ENCODE measurements at regions not wholly inside any gene's neighbourhood (a gene's known extent, or its start where the extent isn't known, plus 50 kb on each side); places are given as distances from the start of the nearest gene placed in this dataset.

DNA sequence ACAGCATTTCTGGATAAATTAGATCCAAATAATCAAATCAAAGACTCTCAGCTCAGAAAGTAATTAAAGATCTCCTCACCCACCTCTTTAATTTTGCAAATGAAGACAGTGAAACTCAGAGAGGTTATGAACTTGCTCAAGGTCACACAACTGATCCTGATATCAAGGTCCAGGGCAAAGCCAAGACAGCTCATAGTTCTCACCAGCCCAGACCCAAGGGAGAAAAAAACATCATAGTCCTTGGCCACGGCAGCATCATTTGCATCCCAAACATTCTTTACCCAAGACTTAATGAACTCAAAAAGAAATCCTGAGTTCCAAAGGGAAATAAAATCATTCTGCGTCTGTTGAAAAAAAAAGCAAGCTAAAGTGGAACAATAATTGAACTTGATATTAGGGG lies 112.1 kb downstream of the DAD1 start:
- no peak for TF ChIP-seq EZH2 (IDR thresholded peaks at IDR 0.05; ENCODE audit: low read length)
- TF ChIP-seq, protein P1, sequence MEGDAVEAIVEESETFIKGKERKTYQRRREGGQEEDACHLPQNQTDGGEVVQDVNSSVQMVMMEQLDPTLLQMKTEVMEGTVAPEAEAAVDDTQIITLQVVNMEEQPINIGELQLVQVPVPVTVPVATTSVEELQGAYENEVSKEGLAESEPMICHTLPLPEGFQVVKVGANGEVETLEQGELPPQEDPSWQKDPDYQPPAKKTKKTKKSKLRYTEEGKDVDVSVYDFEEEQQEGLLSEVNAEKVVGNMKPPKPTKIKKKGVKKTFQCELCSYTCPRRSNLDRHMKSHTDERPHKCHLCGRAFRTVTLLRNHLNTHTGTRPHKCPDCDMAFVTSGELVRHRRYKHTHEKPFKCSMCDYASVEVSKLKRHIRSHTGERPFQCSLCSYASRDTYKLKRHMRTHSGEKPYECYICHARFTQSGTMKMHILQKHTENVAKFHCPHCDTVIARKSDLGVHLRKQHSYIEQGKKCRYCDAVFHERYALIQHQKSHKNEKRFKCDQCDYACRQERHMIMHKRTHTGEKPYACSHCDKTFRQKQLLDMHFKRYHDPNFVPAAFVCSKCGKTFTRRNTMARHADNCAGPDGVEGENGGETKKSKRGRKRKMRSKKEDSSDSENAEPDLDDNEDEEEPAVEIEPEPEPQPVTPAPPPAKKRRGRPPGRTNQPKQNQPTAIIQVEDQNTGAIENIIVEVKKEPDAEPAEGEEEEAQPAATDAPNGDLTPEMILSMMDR (optimal IDR thresholded peaks at IDR 0.05 in 1 of 3, IDR thresholded peaks at IDR 0.05 in 1 of 3, conservative IDR thresholded peaks at IDR 0.05 in 1 of 3; ENCODE audit: extremely low read depth in 1 of 3, insufficient read depth in 2 of 3, low read length in 3 of 3), result no peak
- Histone ChIP-seq H3K36me3 (ENCODE audit: control insufficient read depth in 2 of 2, extremely low read depth in 1 of 2, insufficient read depth in 2 of 2, low read length in 2 of 2) (no peaks in the 10 kb centered on the region), H3K9me1 (ENCODE audit: control insufficient read depth, extremely low read depth, insufficient read depth, low read length) (no peaks in the 10 kb centered on the region), H4K20me1 (ENCODE audit: control insufficient read depth, extremely low read depth, insufficient read depth, low read length) (no peaks in the 10 kb centered on the region), H3K4me3 (ENCODE audit: control insufficient read depth in 2 of 3, extremely low read depth in 1 of 3, insufficient read depth in 2 of 3, low read depth in 1 of 3, low read length in 3 of 3) (no peak overlapping the region), H3K27me3 (ENCODE audit: control insufficient read depth, extremely low read depth, insufficient read depth, low read length) (peaks cover 3% of the 10 kb centered on the region), H3K4me2 (ENCODE audit: control insufficient read depth, extremely low read depth, insufficient read depth, low read depth, low read length) (no peak overlapping the region), H3K4me1 (ENCODE audit: control insufficient read depth, extremely low read depth, insufficient read depth, low read length) (peaks cover 3% of the 10 kb centered on the region), H3K9me3 (ENCODE audit: control insufficient read depth, low read depth, low read length) (no peaks in the 10 kb centered on the region), H2AFZ (ENCODE audit: control insufficient read depth, low read length) (no peak overlapping the region), H3K79me2 (ENCODE audit: control insufficient read depth, insufficient read depth, low read length) (no peaks in the 10 kb centered on the region), H3K27ac (ENCODE audit: control insufficient read depth, insufficient read depth, low read length) (no peak overlapping the region), H3K9ac (ENCODE audit: control insufficient read depth, extremely low read depth, insufficient read depth, low read length) (no peak overlapping the region)
- dilution Hi-C loops (cut with MboI; ENCODE audit: extremely low pct_ligation_motif_present, low sequenced_read_pairs), result no loop called here
- DNase-seq (ENCODE audit: low read depth, low spot score) (no peak), FAIRE-seq (no peak)

DNA sequence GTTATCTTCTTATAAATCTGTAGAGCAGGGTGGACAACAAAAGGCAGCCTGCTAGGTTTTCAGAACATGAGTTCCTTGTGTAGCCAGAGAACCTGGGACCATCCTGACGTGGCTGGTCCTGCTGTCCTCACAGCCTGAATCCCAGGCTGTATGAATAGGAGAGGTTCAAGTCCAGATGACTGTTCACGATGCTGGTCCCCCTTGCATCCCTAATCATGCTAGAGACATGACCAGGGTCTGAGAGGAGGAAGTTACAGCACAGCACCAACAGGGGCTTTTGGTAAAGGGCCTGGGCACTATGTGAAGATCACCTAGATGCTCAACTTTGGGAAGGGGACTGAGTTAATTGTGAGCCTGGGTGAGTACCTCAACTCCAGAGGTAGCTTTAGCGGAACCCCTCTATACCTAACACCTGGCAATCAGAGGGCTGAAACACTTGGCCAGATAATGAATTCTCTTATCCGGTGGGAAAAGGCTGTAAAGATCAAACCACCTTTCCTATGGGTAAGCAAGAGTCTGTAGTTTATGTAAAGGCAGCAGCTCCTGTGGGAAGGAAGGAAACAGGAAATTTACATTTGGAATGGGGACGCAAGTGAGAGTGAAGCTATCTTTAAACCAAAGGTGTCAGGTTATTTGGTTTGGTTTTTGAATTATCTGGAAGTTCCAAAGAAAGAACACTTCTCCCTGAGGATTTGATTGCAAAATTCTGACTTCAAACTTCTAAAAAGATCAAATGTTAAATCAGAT lies 112.8 kb downstream of the DAD1 start:
- TF ChIP-seq, protein P1 (optimal IDR thresholded peaks at IDR 0.05 in 1 of 3, IDR thresholded peaks at IDR 0.05 in 1 of 3, conservative IDR thresholded peaks at IDR 0.05 in 1 of 3; ENCODE audit: extremely low read depth in 1 of 3, insufficient read depth in 2 of 3, low read length in 3 of 3), result no peak
- Histone ChIP-seq H3K9me3 (ENCODE audit: control insufficient read depth, low read depth, low read length) (no peaks in the 10 kb centered on the region), H3K4me1 (ENCODE audit: control insufficient read depth, extremely low read depth, insufficient read depth, low read length) (peaks cover 3% of the 10 kb centered on the region), H3K9me1 (ENCODE audit: control insufficient read depth, extremely low read depth, insufficient read depth, low read length) (no peaks in the 10 kb centered on the region), H3K79me2 (ENCODE audit: control insufficient read depth, insufficient read depth, low read length) (no peaks in the 10 kb centered on the region), H3K9ac (ENCODE audit: control insufficient read depth, extremely low read depth, insufficient read depth, low read length) (no peak overlapping the region), H3K4me2 (ENCODE audit: control insufficient read depth, extremely low read depth, insufficient read depth, low read depth, low read length) (no peak overlapping the region), H3K4me3 (ENCODE audit: control insufficient read depth in 2 of 3, extremely low read depth in 1 of 3, insufficient read depth in 2 of 3, low read depth in 1 of 3, low read length in 3 of 3) (no peak overlapping the region), H3K36me3 (ENCODE audit: control insufficient read depth in 2 of 2, extremely low read depth in 1 of 2, insufficient read depth in 2 of 2, low read length in 2 of 2) (no peaks in the 10 kb centered on the region), H3K27ac (ENCODE audit: control insufficient read depth, insufficient read depth, low read length) (no peak overlapping the region), H4K20me1 (ENCODE audit: control insufficient read depth, extremely low read depth, insufficient read depth, low read length) (no peaks in the 10 kb centered on the region), H3K27me3 (ENCODE audit: control insufficient read depth, extremely low read depth, insufficient read depth, low read length) (peaks cover 3% of the 10 kb centered on the region), H2AFZ (ENCODE audit: control insufficient read depth, low read length) (no peak overlapping the region)
- dilution Hi-C loops (cut with MboI; ENCODE audit: extremely low pct_ligation_motif_present, low sequenced_read_pairs), result no loop called here
- no peak for FAIRE-seq
- DNase-seq (ENCODE audit: low read depth, low spot score), result no peak
